ENCODE measurements at regions not wholly inside any gene's neighbourhood (a gene's known extent, or its start where the extent isn't known, plus 50 kb on each side); places are given as distances from the start of the nearest gene placed in this dataset.
"Not testable (repeated sequence)": the region's sequence is repeated elsewhere in the genome, so short reads cannot be mapped to it uniquely, and the experiment has no call there.

DNA sequence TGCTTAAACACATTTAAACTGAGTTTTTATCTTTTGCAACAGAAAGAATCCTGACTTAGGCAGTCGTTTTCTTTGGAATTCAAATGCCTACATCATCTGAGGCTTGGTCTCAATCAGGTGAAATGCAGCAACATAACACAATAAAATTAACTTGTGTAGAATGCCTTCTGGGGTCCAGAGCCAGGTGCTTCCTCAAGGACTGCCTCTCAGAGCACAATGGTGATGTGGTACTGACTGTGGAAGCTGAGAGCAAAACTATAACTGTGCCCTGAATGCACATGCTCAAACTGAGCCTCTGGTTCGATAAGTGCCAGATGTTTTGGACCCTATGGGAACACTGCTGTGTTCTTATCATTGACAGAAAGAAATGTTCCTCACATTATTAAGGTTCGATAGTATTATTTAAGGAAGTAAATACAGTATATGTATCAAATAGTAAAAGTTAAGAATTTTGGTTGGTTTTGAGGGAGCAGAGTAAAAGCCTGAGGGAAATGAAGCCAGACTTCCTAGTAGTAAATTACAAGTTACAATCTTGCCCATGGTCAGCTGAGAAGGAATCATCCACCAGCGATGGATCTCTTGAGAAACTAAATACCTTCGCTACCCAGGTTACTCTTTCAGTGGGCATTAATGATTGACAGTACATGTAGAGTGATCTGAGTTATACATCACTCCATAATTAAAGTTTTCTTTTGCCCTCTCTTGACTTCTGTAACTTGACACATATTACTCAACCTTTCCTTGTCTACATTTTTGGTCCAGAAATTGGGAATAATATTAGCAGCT, 122.9 kb upstream of the ATP2B1 start:
- DNase-seq = no peak

DNA sequence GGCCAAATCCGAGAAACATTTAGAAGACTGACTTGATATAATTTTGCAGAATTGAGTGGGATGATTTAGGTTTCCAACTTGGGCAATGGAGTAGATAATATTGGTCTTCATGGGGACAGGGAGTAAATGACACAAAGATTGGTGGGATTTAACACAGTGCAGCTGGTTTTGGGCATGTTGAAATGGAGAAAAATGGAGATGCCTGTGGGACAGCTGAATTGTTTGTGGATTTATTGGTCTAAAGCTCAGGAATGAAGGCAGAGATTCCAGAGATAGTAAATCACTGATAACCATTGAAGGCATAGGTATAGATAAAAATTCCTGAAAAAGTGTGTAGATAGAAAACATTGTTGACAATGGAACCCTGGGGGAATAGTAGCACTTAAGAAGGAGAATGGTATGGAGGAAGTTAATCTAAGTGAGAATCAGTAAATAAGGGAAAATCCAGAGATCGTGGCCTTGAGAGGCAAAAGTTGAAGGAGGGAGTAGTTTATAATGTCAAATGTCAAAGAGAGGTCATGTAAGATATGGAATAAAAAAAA, 120.9 kb upstream of the ATP2B1 start:
- no peak for DNase-seq

GRCh38 chr12:89828575-89828974, 119.9 kb upstream of the ATP2B1 start:
- no peak for DNase-seq

GRCh38 chr12:89827592-89827991, 119.0 kb upstream of the ATP2B1 start:
- DNase-seq = no peak

GRCh38 chr12:89826468-89826867, 117.8 kb upstream of the ATP2B1 start:
- no peak for DNase-seq

DNA sequence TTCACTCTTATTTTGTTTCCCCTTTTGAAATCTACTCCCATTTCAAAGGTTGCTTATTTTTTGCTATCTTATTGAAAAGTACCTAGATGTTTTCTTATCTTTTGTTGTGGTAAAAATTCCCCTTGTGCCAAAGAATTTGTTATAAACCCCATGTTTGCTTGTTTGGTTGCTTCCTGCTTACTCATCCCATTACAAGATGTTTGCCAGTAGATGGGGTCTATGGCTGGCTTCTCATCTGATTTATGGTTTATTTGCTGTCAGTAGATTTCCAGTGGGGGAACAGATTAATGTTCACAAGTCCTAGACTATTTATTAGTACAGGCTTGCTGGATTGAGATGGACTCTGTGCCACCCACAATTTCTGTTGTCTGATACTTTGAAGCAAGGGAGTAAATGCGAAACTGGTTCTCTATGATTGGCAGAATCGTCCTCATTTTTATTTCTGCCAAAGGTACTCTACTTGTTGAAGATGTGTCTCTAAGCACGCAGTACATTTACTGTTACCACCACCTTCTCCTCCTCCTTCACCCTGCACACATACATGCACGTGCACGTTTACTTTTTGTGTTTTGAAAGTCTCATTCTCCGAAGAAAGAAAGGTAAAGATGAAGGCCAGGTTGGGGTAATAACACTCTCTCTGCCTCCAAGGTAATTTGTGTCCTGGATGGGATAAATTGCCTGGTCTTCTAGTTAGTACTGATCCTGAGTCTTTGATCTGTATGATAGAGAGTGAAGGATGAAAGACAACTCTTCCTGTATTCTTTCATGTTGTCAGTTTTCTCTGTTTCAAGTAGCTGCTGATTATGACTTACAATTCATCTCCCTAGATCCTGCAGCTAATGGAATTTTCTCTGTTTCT, 117.2 kb upstream of the ATP2B1 start:
- DNase-seq = no peak

- no peak for DNase-seq
Observed at GRCh38 chr12:89824822-89825221, 116.2 kb upstream of the ATP2B1 start.

DNA sequence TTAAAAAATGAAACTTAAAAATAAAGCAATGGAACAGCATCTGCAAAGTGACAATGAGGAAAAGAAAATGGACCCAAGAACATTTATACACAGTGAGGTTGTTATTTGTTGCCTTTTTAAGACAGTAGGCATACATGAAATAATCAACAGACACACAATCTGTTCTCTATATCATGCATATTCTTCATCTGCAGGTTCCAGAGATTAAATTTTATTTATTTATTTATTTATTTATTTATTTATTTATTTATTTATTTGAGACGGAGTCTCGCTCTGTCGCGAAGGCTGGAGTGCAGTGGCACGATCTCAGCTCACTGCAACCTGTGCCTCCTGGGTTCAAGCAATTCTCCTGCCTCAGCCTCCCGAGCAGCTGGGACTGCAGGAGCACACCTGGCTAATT, 114.4 kb upstream of the ATP2B1 start:
- DNase-seq = not testable (repeated sequence)

- DNase-seq = no peak
Observed at GRCh38 chr12:89821896-89822295, 113.3 kb upstream of the ATP2B1 start.

DNA sequence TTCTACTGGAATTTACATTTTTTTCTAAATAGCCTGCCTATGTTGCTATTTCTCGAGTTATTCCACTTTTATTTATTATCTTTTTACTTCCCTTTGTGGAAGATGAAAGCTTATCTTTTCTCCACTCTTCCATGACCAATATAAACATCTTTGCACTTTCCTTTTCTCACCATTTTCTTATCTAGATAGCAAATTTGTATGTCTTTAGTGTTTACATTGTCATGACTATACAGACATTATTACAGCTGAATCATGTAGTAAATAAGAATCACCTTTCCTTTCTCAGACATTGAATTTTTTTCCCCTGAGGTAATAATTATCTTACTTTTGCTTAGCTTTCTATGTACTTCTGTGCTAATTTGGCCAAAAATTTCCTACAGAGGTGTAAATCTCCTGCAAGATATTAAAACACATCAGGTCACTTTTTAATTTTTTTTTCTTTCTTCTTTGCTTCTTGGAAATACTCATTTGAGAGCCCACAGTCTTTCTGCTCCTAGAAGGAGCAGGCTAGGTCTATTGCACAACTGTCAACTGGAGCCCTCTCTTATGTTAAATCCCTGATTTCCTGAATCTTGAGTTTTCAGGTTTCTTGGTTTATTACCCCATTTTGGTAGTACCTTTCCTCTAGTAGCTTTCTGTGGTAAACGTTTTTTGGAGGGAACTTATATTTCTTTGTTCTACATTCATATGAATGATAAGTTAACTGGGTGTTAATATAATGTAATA, 109.0 kb upstream of the ATP2B1 start:
- DNase-seq = no peak

DNA sequence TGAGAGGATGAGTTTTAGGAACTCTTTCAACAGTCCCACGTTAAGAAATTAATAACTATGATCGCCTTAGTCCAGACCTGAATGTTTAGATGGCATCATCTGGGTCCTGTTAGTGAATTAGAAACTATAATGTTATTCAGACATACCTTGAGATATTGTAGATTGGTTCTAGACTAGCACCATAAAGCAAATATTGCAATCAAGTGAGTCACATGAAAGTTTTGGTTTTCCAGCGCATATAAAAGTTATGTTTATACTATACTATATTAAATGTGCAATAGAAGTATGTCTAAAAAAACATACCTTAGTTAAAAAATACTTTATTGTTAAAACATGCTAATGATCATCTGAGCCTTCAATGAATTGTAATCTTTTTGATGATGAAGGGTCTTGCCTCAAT, 106.6 kb upstream of the ATP2B1 start:
- no peak for DNase-seq

GRCh38 chr12:89803412-89803811, 94.8 kb upstream of the ATP2B1 start:
- DNase-seq = no peak

DNA sequence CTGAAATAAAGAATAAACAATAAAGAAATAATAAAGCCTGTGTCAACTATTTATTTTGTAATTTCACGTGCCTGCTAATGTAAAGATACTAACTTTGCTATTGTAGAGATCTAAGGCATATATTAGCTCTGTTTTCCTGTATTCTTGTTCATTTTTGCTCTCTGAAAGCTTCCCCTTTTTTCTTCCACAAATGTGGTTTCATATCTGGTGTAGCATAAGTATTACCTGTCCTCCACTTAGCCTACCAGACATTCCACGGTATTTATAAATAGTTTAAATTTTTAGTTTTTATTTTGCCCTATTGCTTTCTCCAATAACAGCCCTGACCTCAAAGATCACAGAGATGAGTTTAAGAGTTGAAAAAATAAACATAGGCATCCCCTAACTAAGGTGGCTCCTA, 92.6 kb upstream of the ATP2B1 start:
- no peak for DNase-seq

DNA sequence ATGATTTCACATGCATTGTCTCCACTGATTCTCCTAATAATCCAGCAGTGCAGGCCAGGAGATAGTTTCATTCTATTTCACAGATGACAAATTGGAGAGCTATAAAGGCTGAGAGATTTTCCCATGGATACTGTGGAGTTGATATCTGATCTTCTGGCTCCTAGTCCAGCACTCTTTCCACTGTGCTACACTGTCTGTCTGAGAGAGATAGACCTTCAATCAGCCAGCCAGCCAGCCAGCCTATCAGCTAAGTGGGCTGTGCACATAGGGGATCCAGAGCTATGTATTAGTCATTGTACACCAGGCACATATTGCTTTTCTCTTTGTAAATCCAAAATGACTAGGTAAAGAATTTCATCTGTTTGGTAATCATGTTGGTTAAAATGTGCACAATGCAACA, 91.8 kb upstream of the ATP2B1 start:
- no peak for DNase-seq

- no peak for DNase-seq
Observed at GRCh38 chr12:89799316-89799715, 90.7 kb upstream of the ATP2B1 start.

DNA sequence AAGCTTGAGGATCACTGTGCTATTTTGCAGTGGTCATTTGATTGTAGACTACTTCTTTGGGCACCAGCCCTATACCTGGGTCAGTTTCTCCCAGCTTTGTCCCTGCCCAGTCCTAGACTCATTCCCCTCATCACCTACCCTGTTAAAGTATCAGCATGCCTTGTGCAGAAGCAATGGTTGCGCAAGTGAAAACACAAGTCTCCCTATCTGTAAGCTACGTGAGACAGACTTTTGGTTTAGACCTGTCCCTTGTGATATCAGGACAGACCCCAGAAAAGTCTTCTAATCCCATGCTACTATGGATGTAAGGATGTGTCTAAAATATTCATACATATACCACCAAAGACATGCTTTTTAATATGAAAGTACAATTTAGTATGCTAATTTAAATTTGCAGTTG, 88.8 kb upstream of the ATP2B1 start:
- DNase-seq = no peak

DNA sequence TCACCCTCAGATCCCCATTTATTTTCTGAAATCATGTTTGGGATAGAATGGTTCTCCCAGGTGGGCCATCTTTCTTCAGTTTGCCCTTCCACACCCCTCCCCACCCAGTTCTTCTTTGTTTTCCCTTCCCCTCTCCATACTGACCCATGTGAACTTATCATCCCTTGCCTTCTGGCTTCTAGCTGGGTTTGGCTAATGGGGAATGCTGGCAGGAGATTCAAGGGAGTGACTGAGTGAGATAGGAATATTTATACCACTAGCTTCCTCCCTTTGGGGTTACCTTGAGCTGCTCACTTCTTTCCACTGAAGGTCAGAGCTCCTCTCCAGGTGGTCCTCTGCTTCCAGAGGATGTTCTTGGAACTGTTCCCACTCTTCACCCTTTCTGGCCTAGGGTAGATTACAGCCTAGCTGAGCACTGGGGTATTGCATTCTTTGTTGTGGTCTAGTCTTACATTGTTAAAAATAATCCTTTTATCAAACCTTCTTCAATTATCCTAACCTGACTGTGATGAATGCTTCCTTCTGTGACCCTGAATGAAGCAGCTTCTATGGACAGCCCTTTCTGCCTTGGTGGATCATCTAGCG, 88.3 kb upstream of the ATP2B1 start:
- no peak for DNase-seq

DNA sequence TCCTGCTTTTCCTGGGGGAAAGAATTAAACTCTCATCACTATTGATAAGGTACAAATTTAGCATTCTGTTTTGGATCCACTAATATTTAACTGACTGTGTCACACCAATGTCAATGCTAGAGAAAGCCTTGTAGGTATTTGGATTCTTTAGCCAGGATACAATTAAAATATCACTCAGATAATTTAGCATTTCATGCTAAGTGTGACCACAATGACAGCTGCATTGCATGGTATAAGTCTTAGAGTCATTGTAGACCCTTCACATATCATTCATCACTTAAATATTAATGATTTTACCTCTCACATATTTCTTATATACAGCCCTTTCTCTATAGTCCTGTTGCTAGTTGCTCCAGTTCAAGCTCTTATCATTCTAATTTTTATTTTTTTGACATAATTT, 85.3 kb upstream of the ATP2B1 start:
- DNase-seq = no peak

GRCh38 chr12:89791286-89791685, 82.6 kb upstream of the ATP2B1 start:
- no peak for DNase-seq

DNA sequence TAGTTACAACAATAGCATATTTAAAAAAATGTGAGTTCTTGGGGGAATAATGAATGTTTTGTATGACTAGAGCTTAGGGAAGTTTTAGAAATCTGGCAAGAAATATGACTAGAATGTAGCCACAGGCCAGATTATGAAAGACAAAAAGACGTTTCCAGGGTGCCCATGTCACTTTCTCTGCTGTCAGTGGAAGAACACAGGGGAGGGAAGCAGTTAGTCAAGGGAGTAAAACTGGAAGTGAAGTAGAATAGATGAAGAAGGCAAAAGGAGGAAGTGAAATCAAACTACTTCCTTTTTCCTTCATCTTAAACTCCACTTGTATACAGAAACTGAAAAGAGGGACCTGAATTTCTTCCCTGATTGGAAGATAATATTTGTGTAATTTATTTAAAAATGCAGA, 81.2 kb upstream of the ATP2B1 start:
- DNase-seq = no peak

- DNase-seq = no peak
Observed at GRCh38 chr12:89787763-89788162, 79.1 kb upstream of the ATP2B1 start.

GRCh38 chr12:89786177-89786810, 77.7 kb upstream of the ATP2B1 start:
- no peak for DNase-seq
